Activated B cell treated with CpG ODN at 0.5 μM for 24 hours (primary cell): ENCODE measurements at regions not wholly inside any gene's neighbourhood (a gene's known extent, or its start where the extent isn't known, plus 50 kb on each side); places are given as distances from the start of the nearest gene placed in this dataset.

ENCODE experiments used
- ATAC-seq: fragments of 200-7000 bp; cut with Tn5 transposase; one replicate; pipeline ENCODE4 v1.10.0; 2021; ENCODE audit warnings: low read depth, mild to moderate bottlenecking, moderate library complexity
- CTCF ChIA-PET: fragments of 350-600 bp; sonication (Branson Sonifier 250); formaldehyde crosslinking; loops from one replicate; lab custom pipeline; 2021; ENCODE audit warnings: antibody characterized with exemption; lab: Charles Lee
- POLR2A ChIA-PET: fragments of 350-600 bp; sonication (Branson Sonifier 250); formaldehyde crosslinking; loops from one replicate; lab custom pipeline; 2021; ENCODE audit warnings: antibody characterized with exemption; lab: Charles Lee
- DNase-seq: peaks from one replicate; pipeline ENCODE4 v3.0.0; 2022
- H3K27ac Mint-ChIP-seq: one replicate; pipeline ENCODE4 v1.8.0; 2020; ENCODE audit warnings: mixed read lengths
- H3K27me3 Mint-ChIP-seq: one replicate; pipeline ENCODE4 v1.8.0; 2021; ENCODE audit warnings: mixed read lengths
- H3K36me3 Mint-ChIP-seq: one replicate; pipeline ENCODE4 v1.8.0; 2021; ENCODE audit warnings: low read depth, mixed read lengths
- H3K4me1 Mint-ChIP-seq: one replicate; pipeline ENCODE4 v1.8.0; 2021; ENCODE audit warnings: mixed read lengths
- H3K4me3 Mint-ChIP-seq: one replicate; pipeline ENCODE4 v1.8.0; 2020; ENCODE audit warnings: mild to moderate bottlenecking, mixed read lengths
- H3K9me3 Mint-ChIP-seq: one replicate; pipeline ENCODE4 v1.8.0; 2020; ENCODE audit warnings: mixed read lengths
- CTCF ChIP-seq: fragments of 200-600 bp; IDR thresholded peaks from one replicate; pipeline ENCODE4 v1.8.0; 2022; ENCODE audit warnings: antibody characterized with exemption, mild to moderate bottlenecking
- intact Hi-C: fragments of 100-400 bp; cut with micrococcal nuclease; formaldehyde crosslinking; loops from one replicate; pipeline ENCODE4 v1.15.1; 2024

GRCh38 chr9:135299239-135299590 is 180.4 kb upstream of the PPP1R26 start:
- H3K27ac Mint-ChIP-seq = no peak overlapping the region
- no peak for TF ChIP-seq CTCF
- no peak overlapping the region for H3K4me3 Mint-ChIP-seq
- H3K9me3 Mint-ChIP-seq = no peaks in the 10 kb centered on the region
- no peak for DNase-seq
- no peak for ATAC-seq
- CTCF ChIA-PET = no interaction called here
- no peaks in the 10 kb centered on the region for H3K4me1 Mint-ChIP-seq
- H3K36me3 Mint-ChIP-seq = no peaks in the 10 kb centered on the region
- intact Hi-C loops = no loop called here
- POLR2A ChIA-PET = no interaction called here
- H3K27me3 Mint-ChIP-seq = peaks cover 13% of the 10 kb centered on the region

- Mint-ChIP-seq H3K27ac (no peak overlapping the region), H3K4me3 (no peak overlapping the region), H3K27me3 (peaks cover 13% of the 10 kb centered on the region), H3K36me3 (no peaks in the 10 kb centered on the region), H3K9me3 (no peaks in the 10 kb centered on the region), H3K4me1 (no peaks in the 10 kb centered on the region)
- intact Hi-C loops = no loop called here
- ChIA-PET CTCF (no interaction called here), POLR2A (no interaction called here)
- ATAC-seq (no peak), DNase-seq (no peak)
- no peak for TF ChIP-seq CTCF
These were observed 179.8 kb upstream of the PPP1R26 start for GRCh38 chr9:135299651-135300345.

GRCh38 chr9:135300346-135301141 is 179.0 kb upstream of the PPP1R26 start:
- no peak for ATAC-seq
- Mint-ChIP-seq H3K4me3 (no peak overlapping the region), H3K27ac (no peak overlapping the region), H3K9me3 (no peaks in the 10 kb centered on the region), H3K27me3 (peaks cover 13% of the 10 kb centered on the region), H3K4me1 (no peaks in the 10 kb centered on the region), H3K36me3 (no peaks in the 10 kb centered on the region)
- no peak for DNase-seq
- no peak for TF ChIP-seq CTCF
- CTCF ChIA-PET = no interaction called here
- POLR2A ChIA-PET = no interaction called here
- intact Hi-C loops = no loop called here

- Mint-ChIP-seq H3K9me3 (no peaks in the 10 kb centered on the region), H3K4me3 (no peak overlapping the region), H3K27ac (no peak overlapping the region), H3K27me3 (peaks cover 13% of the 10 kb centered on the region), H3K36me3 (no peaks in the 10 kb centered on the region), H3K4me1 (no peaks in the 10 kb centered on the region)
- intact Hi-C loops = no loop called here
- ATAC-seq (no peak), DNase-seq (no peak)
- TF ChIP-seq CTCF = no peak
- ChIA-PET POLR2A (no interaction called here), CTCF (no interaction called here)
These were observed 178.0 kb upstream of the PPP1R26 start for GRCh38 chr9:135301271-135302263.
